Nephron progenitor cell (in vitro differentiated cells): ENCODE measurements at regions not wholly inside any gene's neighbourhood (a gene's known extent, or its start where the extent isn't known, plus 50 kb on each side); places are given as distances from the start of the nearest gene placed in this dataset.
"Not testable (repeated sequence)": the region's sequence is repeated elsewhere in the genome, so short reads cannot be mapped to it uniquely, and the experiment has no call there.

Source experiments
- DNase-seq: peaks from one replicate; pipeline ENCODE4 v3.0.0; 2021
- H3K27ac Mint-ChIP-seq: 2 replicates; pipeline ENCODE4 v1.8.0; 2021; ENCODE audit warnings: mild to moderate bottlenecking, moderate library complexity, mixed read lengths
- H3K27me3 Mint-ChIP-seq: 2 replicates; pipeline ENCODE4 v1.8.0; 2021; ENCODE audit warnings: mild to moderate bottlenecking, low read depth, mixed read lengths; ENCODE audit not compliant: poor library complexity
- H3K36me3 Mint-ChIP-seq: 2 replicates; pipeline ENCODE4 v1.8.0; 2021; ENCODE audit warnings: low read depth, mixed read lengths
- H3K4me1 Mint-ChIP-seq: 2 replicates; pipeline ENCODE4 v1.8.0; 2021; ENCODE audit warnings: mixed read lengths
- H3K4me3 Mint-ChIP-seq: 2 replicates; pipeline ENCODE4 v1.8.0; 2021; ENCODE audit warnings: mild to moderate bottlenecking, moderate library complexity, mixed read lengths
- H3K9me3 Mint-ChIP-seq: 2 replicates; pipeline ENCODE4 v1.8.0; 2021; ENCODE audit warnings: mild to moderate bottlenecking, moderate library complexity, mixed read lengths
- TF ChIP-seq, protein P1 (sequence below): fragments of 200-600 bp; sonication (generic); IDR thresholded peaks from 2 replicates; pipeline ENCODE4 v1.5.0; 2021; ENCODE audit warnings: antibody characterized with exemption

GRCh38 chr1:66424530-66424929 lies 109.4 kb upstream of the SGIP1 start:
- H3K4me3 Mint-ChIP-seq, DNase-seq, H3K27ac Mint-ChIP-seq, H3K4me1 Mint-ChIP-seq, H3K36me3 Mint-ChIP-seq, H3K27me3 Mint-ChIP-seq: not testable (repeated sequence)
- peaks cover 35% of the 10 kb centered on the region for H3K9me3 Mint-ChIP-seq

- DNase-seq: no peak
- no peak overlapping the region for H3K27ac Mint-ChIP-seq
- H3K36me3 Mint-ChIP-seq: peaks cover 5% of the 10 kb centered on the region
- peaks cover 53% of the 10 kb centered on the region for H3K9me3 Mint-ChIP-seq
- no peaks in the 10 kb centered on the region for H3K4me1 Mint-ChIP-seq
- peaks cover 5% of the 10 kb centered on the region for H3K27me3 Mint-ChIP-seq
- H3K4me3 Mint-ChIP-seq: no peak overlapping the region
- TF ChIP-seq, protein P1, sequence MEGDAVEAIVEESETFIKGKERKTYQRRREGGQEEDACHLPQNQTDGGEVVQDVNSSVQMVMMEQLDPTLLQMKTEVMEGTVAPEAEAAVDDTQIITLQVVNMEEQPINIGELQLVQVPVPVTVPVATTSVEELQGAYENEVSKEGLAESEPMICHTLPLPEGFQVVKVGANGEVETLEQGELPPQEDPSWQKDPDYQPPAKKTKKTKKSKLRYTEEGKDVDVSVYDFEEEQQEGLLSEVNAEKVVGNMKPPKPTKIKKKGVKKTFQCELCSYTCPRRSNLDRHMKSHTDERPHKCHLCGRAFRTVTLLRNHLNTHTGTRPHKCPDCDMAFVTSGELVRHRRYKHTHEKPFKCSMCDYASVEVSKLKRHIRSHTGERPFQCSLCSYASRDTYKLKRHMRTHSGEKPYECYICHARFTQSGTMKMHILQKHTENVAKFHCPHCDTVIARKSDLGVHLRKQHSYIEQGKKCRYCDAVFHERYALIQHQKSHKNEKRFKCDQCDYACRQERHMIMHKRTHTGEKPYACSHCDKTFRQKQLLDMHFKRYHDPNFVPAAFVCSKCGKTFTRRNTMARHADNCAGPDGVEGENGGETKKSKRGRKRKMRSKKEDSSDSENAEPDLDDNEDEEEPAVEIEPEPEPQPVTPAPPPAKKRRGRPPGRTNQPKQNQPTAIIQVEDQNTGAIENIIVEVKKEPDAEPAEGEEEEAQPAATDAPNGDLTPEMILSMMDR: no peak
Observed at GRCh38 chr1:66426239-66426853, 107.6 kb upstream of the SGIP1 start.

DNA sequence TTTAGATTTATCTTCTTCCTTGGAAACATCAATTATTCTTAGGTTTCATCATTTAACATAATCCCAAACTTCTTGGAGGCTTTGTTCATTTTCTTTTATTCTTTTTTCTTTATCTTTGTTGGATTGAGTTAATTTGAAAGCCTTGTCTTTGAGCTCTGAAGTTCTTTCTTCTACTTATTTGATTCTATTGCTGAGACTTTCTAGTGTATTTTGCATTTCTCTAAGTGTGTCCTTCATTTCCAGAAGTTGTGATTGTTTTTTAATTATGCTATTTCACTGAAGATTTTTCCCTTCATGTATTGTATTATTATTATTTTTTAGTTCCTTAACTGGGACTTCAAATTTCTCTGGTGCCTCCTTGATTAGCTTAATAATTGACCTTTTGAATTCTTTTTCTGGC lies 103.1 kb upstream of the SGIP1 start:
- not testable (repeated sequence) for H3K36me3 Mint-ChIP-seq, H3K27me3 Mint-ChIP-seq, H3K4me1 Mint-ChIP-seq, DNase-seq, H3K4me3 Mint-ChIP-seq, H3K27ac Mint-ChIP-seq
- peaks cover 62% of the 10 kb centered on the region for H3K9me3 Mint-ChIP-seq

DNA sequence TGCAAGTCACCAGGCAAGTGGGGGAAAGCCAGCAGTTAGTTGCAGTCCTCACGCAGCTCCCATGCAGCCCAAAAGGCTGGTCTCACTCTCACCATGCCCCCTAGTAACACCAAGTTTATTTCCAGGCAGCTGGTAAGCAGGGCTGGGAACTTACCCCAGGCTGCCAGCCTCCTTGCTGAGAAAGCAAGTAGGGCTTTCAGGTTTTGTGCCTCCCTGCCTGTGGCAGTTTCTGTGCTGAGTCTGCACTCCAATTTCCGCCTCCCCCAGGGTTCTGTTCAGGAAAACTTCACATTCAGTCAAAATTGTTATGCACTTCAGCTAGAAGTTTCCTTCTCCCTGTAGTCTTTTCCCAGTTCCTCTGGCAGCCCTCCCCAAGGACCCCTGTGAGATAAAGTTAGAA lies 102.0 kb upstream of the SGIP1 start:
- H3K36me3 Mint-ChIP-seq: peaks cover 5% of the 10 kb centered on the region
- no peak overlapping the region for H3K27ac Mint-ChIP-seq
- H3K9me3 Mint-ChIP-seq: peaks cover 53% of the 10 kb centered on the region
- H3K4me3 Mint-ChIP-seq: no peak overlapping the region
- no peaks in the 10 kb centered on the region for H3K27me3 Mint-ChIP-seq
- TF ChIP-seq, protein P1: no peak
- no peak for DNase-seq
- no peaks in the 10 kb centered on the region for H3K4me1 Mint-ChIP-seq

- Mint-ChIP-seq H3K27ac (no peak overlapping the region), H3K9me3 (peaks cover 40% of the 10 kb centered on the region), H3K4me1 (no peaks in the 10 kb centered on the region), H3K4me3 (no peak overlapping the region), H3K36me3 (peaks cover 5% of the 10 kb centered on the region), H3K27me3 (no peaks in the 10 kb centered on the region)
- DNase-seq: no peak
- TF ChIP-seq, protein P1: no peak
Observed at GRCh38 chr1:66433611-66434010, 100.3 kb upstream of the SGIP1 start.

GRCh38 chr1:66434096-66434495 lies 99.9 kb upstream of the SGIP1 start:
- peaks cover 35% of the 10 kb centered on the region for H3K9me3 Mint-ChIP-seq
- no peaks in the 10 kb centered on the region for H3K27me3 Mint-ChIP-seq
- no peaks in the 10 kb centered on the region for H3K4me1 Mint-ChIP-seq
- H3K27ac Mint-ChIP-seq: no peak overlapping the region
- TF ChIP-seq, protein P1: no peak
- no peak overlapping the region for H3K4me3 Mint-ChIP-seq
- H3K36me3 Mint-ChIP-seq: peaks cover 5% of the 10 kb centered on the region
- no peak for DNase-seq

DNA sequence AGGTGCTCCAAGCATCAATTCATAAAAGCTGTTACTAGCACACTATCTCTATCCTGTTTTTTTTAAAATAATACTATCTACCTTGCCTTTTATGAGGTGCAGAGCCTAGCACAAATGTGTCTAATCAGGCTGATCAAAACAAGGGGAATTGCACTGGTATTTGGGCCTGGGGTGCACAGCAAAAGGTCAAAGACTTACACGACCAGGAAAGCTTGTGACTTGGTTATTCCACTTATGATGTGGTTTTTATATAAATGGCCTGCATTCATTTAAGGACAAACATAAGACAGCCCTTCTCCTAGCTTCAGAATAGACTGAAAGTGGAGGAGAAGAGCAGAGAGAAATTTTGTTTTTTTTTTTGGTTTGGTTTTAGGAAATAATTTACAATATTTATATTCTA lies 98.4 kb upstream of the SGIP1 start:
- H3K9me3 Mint-ChIP-seq: peaks cover 20% of the 10 kb centered on the region
- H3K4me1 Mint-ChIP-seq: no peaks in the 10 kb centered on the region
- H3K36me3 Mint-ChIP-seq: peaks cover 5% of the 10 kb centered on the region
- TF ChIP-seq, protein P1: no peak
- no peak overlapping the region for H3K27ac Mint-ChIP-seq
- H3K27me3 Mint-ChIP-seq: no peaks in the 10 kb centered on the region
- DNase-seq: no peak
- no peak overlapping the region for H3K4me3 Mint-ChIP-seq
